ENCODE measurements at regions not wholly inside any gene's neighbourhood (a gene's known extent, or its start where the extent isn't known, plus 50 kb on each side); places are given as distances from the start of the nearest gene placed in this dataset.

GRCh38 chr2:122000556-122001340, 245.3 kb downstream of the TSN start:
- no peak overlapping the region for H3K4me3 ChIP-seq
- no peaks in the 10 kb centered on the region for H3K27me3 ChIP-seq
- H3K9me3 ChIP-seq, result no peaks in the 10 kb centered on the region
- H3K4me1 ChIP-seq, result no peaks in the 10 kb centered on the region
- no peak for TF ChIP-seq CTCF (IDR thresholded peaks at IDR 0.05)
- DNase-seq, result no peak
- intact Hi-C loops (cut with DNase I; ENCODE audit: low total_unique reads), result no loop called here
- H3K36me3 ChIP-seq, result no peaks in the 10 kb centered on the region
- H3K27ac ChIP-seq, result no peak overlapping the region

GRCh38 chr2:122001441-122001874, 246.0 kb downstream of the TSN start:
- intact Hi-C loops (cut with DNase I; ENCODE audit: low total_unique reads), result no loop called here
- H3K9me3 ChIP-seq, result no peaks in the 10 kb centered on the region
- DNase-seq, result no peak
- no peaks in the 10 kb centered on the region for H3K27me3 ChIP-seq
- no peak overlapping the region for H3K4me3 ChIP-seq
- no peaks in the 10 kb centered on the region for H3K4me1 ChIP-seq
- TF ChIP-seq CTCF (IDR thresholded peaks at IDR 0.05), result no peak
- H3K27ac ChIP-seq, result no peak overlapping the region
- no peaks in the 10 kb centered on the region for H3K36me3 ChIP-seq

GRCh38 chr2:122003196-122003940, 247.9 kb downstream of the TSN start:
- H3K27ac ChIP-seq, result no peak overlapping the region
- no peaks in the 10 kb centered on the region for H3K36me3 ChIP-seq
- H3K9me3 ChIP-seq, result no peaks in the 10 kb centered on the region
- DNase-seq, result no peak
- intact Hi-C loops (cut with DNase I; ENCODE audit: low total_unique reads), result no loop called here
- H3K4me3 ChIP-seq, result no peak overlapping the region
- no peak for TF ChIP-seq CTCF (IDR thresholded peaks at IDR 0.05)
- peaks cover 0 to 3% of the 10 kb centered on the region in 2 donors for H3K27me3 ChIP-seq
- H3K4me1 ChIP-seq, result no peaks in the 10 kb centered on the region

GRCh38 chr2:122007126-122007525, 251.7 kb downstream of the TSN start:
- H3K4me3 ChIP-seq, result no peak overlapping the region
- peaks cover 0 to 3% of the 10 kb centered on the region in 2 donors for H3K27me3 ChIP-seq
- no peaks in the 10 kb centered on the region for H3K4me1 ChIP-seq
- no peaks in the 10 kb centered on the region for H3K36me3 ChIP-seq
- H3K27ac ChIP-seq, result no peak overlapping the region
- DNase-seq, result no peak
- intact Hi-C loops (cut with DNase I; ENCODE audit: low total_unique reads), result no loop called here
- no peak for TF ChIP-seq CTCF (IDR thresholded peaks at IDR 0.05)
- no peaks in the 10 kb centered on the region for H3K9me3 ChIP-seq

GRCh38 chr2:122007577-122007976, 252.1 kb downstream of the TSN start:
- no peak overlapping the region for H3K4me3 ChIP-seq
- H3K36me3 ChIP-seq, result no peaks in the 10 kb centered on the region
- no peak overlapping the region for H3K27ac ChIP-seq
- no peak for TF ChIP-seq CTCF (IDR thresholded peaks at IDR 0.05)
- H3K9me3 ChIP-seq, result no peaks in the 10 kb centered on the region
- no peaks in the 10 kb centered on the region for H3K4me1 ChIP-seq
- no peak for DNase-seq
- H3K27me3 ChIP-seq, result peaks cover 0 to 3% of the 10 kb centered on the region in 2 donors
- intact Hi-C loops (cut with DNase I; ENCODE audit: low total_unique reads), result no loop called here
